CD4-positive, alpha-beta T cell (primary cell): ENCODE measurements at regions not wholly inside any gene's neighbourhood (a gene's known extent, or its start where the extent isn't known, plus 50 kb on each side); places are given as distances from the start of the nearest gene placed in this dataset.

ENCODE experiments used
- ATAC-seq: fragments of 200-7000 bp; cut with Tn5 transposase; one replicate; pipeline ENCODE4 v1.10.0; 2022; ENCODE audit warnings: mild to moderate bottlenecking; ENCODE audit not compliant: poor library complexity
- CTCF ChIA-PET: fragments of 350-600 bp; sonication (Branson Sonifier 250); formaldehyde crosslinking; loops from one replicate; lab custom pipeline; 2021; ENCODE audit warnings: antibody characterized with exemption, inconsistent platforms; lab: Charles Lee
- POLR2A ChIA-PET: fragments of 350-600 bp; sonication (Branson Sonifier 250); formaldehyde crosslinking; loops from one replicate; lab custom pipeline; 2021; ENCODE audit warnings: antibody characterized with exemption, inconsistent platforms; lab: Charles Lee
- DNase-seq, 14 experiments: peaks; one replicate each; pipeline ENCODE4 v3.0.0-alpha.2; 2013 to 2020; ENCODE audit warnings: mixed read lengths in 2 of 14
- H3K27ac ChIP-seq, 2 donors: one replicate each; pipeline versions ENCODE4 v1.5.1 to v1.7.0; 2013; ENCODE audit warnings: low read length in 2 of 2, low read depth in 1 of 2, mild to moderate bottlenecking in 1 of 2
- H3K27me3 ChIP-seq, 2 experiments: 1 replicate in 1 of 2; 2 replicates in 1 of 2; pipeline versions ENCODE4 v1.6.1 to v1.7.0; 2013; ENCODE audit warnings: low read length in 2 of 2, control low read depth in 1 of 2, mild to moderate bottlenecking in 1 of 2, moderate library complexity in 1 of 2; ENCODE audit not compliant: insufficient read depth in 2 of 2, control insufficient read depth in 1 of 2
- H3K36me3 ChIP-seq: one replicate; pipeline ENCODE4 v1.6.1; 2013; ENCODE audit warnings: low read length, control low read depth; ENCODE audit not compliant: insufficient read depth
- H3K4me1 ChIP-seq: one replicate; pipeline ENCODE4 v1.6.1; 2013; ENCODE audit warnings: low read length, control low read depth; ENCODE audit not compliant: insufficient read depth
- H3K4me3 ChIP-seq: one replicate; pipeline ENCODE4 v1.5.1; 2013; ENCODE audit warnings: mild to moderate bottlenecking, low read length, moderate library complexity
- H3K9me3 ChIP-seq, 2 experiments: 1 replicate in 1 of 2; 2 replicates in 1 of 2; pipeline versions ENCODE4 v1.6.1 to v1.7.0; 2013; ENCODE audit warnings: low read length in 2 of 2, mild to moderate bottlenecking in 2 of 2, control low read depth in 1 of 2, moderate library complexity in 1 of 2; ENCODE audit not compliant: control insufficient read depth in 1 of 2, insufficient read depth in 1 of 2
- H3K27ac Mint-ChIP-seq: one replicate; pipeline ENCODE4 v1.8.0; 2020; ENCODE audit warnings: mixed read lengths
- H3K27me3 Mint-ChIP-seq: one replicate; pipeline ENCODE4 v1.8.0; 2021; ENCODE audit warnings: mixed read lengths
- H3K36me3 Mint-ChIP-seq: one replicate; pipeline ENCODE4 v1.8.0; 2021; ENCODE audit warnings: low read depth, mixed read lengths
- H3K4me1 Mint-ChIP-seq: one replicate; pipeline ENCODE4 v1.8.0; 2021; ENCODE audit warnings: low read depth, mixed read lengths
- H3K4me3 Mint-ChIP-seq: one replicate; pipeline ENCODE4 v1.8.0; 2020; ENCODE audit warnings: mild to moderate bottlenecking, mixed read lengths
- H3K9me3 Mint-ChIP-seq: one replicate; pipeline ENCODE4 v1.8.0; 2020; ENCODE audit warnings: mixed read lengths
- CTCF ChIP-seq: fragments of 200-600 bp; IDR thresholded peaks from one replicate; pipeline ENCODE4 v1.8.0; 2022; ENCODE audit warnings: antibody characterized with exemption, mild to moderate bottlenecking
- intact Hi-C, 2 experiments: fragments of 100-400 bp; cut with DNase I in 1 of 2; cut with micrococcal nuclease in 1 of 2; formaldehyde crosslinking; loops; one replicate each; pipeline versions ENCODE4 v1.15.1 to v1.9.0; 2023 to 2025; cut with DNase I, micrococcal nuclease

- no peak for ATAC-seq
Observed at GRCh38 chr4:52243367-52243766, 192.3 kb downstream of the SPATA18 start.

GRCh38 chr4:52244103-52244775 is 193.1 kb downstream of the SPATA18 start:
- Histone ChIP-seq H3K27me3 (no peaks in the 10 kb centered on the region), H3K36me3 (no peaks in the 10 kb centered on the region), H3K4me1 (no peaks in the 10 kb centered on the region), H3K27ac (no peak overlapping the region), H3K9me3 (no peaks in the 10 kb centered on the region), H3K4me3 (no peak overlapping the region)
- Mint-ChIP-seq H3K27me3 (no peaks in the 10 kb centered on the region), H3K9me3 (peaks cover 7% of the 10 kb centered on the region), H3K27ac (no peak overlapping the region), H3K4me1 (no peaks in the 10 kb centered on the region), H3K4me3 (no peak overlapping the region), H3K36me3 (no peaks in the 10 kb centered on the region)
- POLR2A ChIA-PET, result no interaction called here
- CTCF ChIA-PET, result no interaction called here
- DNase-seq (no peak), ATAC-seq (no peak)
- intact Hi-C loops, result no loop called here
- no peak for TF ChIP-seq CTCF

More at GRCh38 chr4:52243367-52243766, 192.3 kb downstream of the SPATA18 start:
- Mint-ChIP-seq H3K4me1 (no peaks in the 10 kb centered on the region), H3K27me3 (no peaks in the 10 kb centered on the region), H3K27ac (no peak overlapping the region), H3K36me3 (no peaks in the 10 kb centered on the region), H3K9me3 (peaks cover 9% of the 10 kb centered on the region), H3K4me3 (no peak overlapping the region)
- no peak for TF ChIP-seq CTCF
- no peak for DNase-seq
- Histone ChIP-seq H3K4me1 (no peaks in the 10 kb centered on the region), H3K36me3 (no peaks in the 10 kb centered on the region), H3K27ac (no peak overlapping the region), H3K4me3 (no peak overlapping the region), H3K27me3 (no peaks in the 10 kb centered on the region), H3K9me3 (no peaks in the 10 kb centered on the region)
- ChIA-PET CTCF (no interaction called here), POLR2A (no interaction called here)
- intact Hi-C loops, result no loop called here

GRCh38 chr4:52244848-52245247 is 193.7 kb downstream of the SPATA18 start:
- H3K4me1 ChIP-seq, result no peaks in the 10 kb centered on the region
- Mint-ChIP-seq H3K27ac (no peak overlapping the region), H3K36me3 (no peaks in the 10 kb centered on the region), H3K4me1 (no peaks in the 10 kb centered on the region), H3K27me3 (no peaks in the 10 kb centered on the region), H3K9me3 (peaks cover 7% of the 10 kb centered on the region), H3K4me3 (no peak overlapping the region)
- no peak for DNase-seq
- H3K27ac ChIP-seq, result no peak overlapping the region
- intact Hi-C loops, result no loop called here
- H3K36me3 ChIP-seq, result no peaks in the 10 kb centered on the region
- no peak for TF ChIP-seq CTCF
- ATAC-seq, result no peak
- H3K9me3 ChIP-seq, result no peaks in the 10 kb centered on the region
- CTCF ChIA-PET, result no interaction called here
- no peaks in the 10 kb centered on the region for H3K27me3 ChIP-seq
- no peak overlapping the region for H3K4me3 ChIP-seq
- POLR2A ChIA-PET, result no interaction called here
